Fibroblast of lung (primary cell): ENCODE measurements at regions not wholly inside any gene's neighbourhood (a gene's known extent, or its start where the extent isn't known, plus 50 kb on each side); places are given as distances from the start of the nearest gene placed in this dataset.
A peak's percentile ranks its signal among the peaks of the same experiment; 100 is the strongest.

Source experiments
- EZH2 ChIP-seq: IDR thresholded peaks from 2 replicates; pipeline ENCODE4 v1.5.1; 2012; ENCODE audit warnings: low read length, control low read depth, mild to moderate bottlenecking; ENCODE audit errors: missing control alignments
- TF ChIP-seq, protein P1 (sequence below), 2 donors: IDR thresholded peaks in 1 of 2; conservative IDR thresholded peaks in 1 of 2; 1 replicate in 1 of 2; 2 replicates in 1 of 2; pipeline ENCODE4 v1.5.1; 2011 to 2012; ENCODE audit warnings: low read length in 2 of 2, control low read depth in 1 of 2, inconsistent platforms in 1 of 2, low read depth in 1 of 2, mild to moderate bottlenecking in 1 of 2

DNA sequence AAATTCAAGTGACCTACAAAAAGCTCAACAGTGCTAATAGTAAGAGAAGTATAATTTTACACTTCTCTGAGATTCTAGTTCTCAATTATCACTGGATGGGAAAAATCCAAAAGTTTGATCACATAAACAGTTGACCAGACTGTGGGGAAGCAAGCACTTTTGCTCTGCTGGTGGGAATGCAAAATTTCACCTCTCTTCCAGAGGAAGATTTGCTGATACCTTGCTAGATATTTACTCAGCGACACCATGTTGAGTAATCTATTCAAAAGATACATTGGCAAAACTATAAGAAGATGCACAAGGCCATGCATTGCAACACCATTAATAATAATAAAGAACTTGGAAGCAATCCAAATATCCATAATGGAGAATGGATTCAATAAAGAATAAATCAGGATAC is 204.4 kb downstream of the MREG start:
- TF ChIP-seq, protein P1, sequence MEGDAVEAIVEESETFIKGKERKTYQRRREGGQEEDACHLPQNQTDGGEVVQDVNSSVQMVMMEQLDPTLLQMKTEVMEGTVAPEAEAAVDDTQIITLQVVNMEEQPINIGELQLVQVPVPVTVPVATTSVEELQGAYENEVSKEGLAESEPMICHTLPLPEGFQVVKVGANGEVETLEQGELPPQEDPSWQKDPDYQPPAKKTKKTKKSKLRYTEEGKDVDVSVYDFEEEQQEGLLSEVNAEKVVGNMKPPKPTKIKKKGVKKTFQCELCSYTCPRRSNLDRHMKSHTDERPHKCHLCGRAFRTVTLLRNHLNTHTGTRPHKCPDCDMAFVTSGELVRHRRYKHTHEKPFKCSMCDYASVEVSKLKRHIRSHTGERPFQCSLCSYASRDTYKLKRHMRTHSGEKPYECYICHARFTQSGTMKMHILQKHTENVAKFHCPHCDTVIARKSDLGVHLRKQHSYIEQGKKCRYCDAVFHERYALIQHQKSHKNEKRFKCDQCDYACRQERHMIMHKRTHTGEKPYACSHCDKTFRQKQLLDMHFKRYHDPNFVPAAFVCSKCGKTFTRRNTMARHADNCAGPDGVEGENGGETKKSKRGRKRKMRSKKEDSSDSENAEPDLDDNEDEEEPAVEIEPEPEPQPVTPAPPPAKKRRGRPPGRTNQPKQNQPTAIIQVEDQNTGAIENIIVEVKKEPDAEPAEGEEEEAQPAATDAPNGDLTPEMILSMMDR (conservative IDR thresholded peaks at IDR 0.05 in 1 of 2, IDR thresholded peaks at IDR 0.05 in 1 of 2; ENCODE audit: low read depth in 1 of 2, low read length in 2 of 2), result peak; percentile 47
- TF ChIP-seq EZH2, result no peak
